Chondrocyte (in vitro differentiated cells): ENCODE measurements at regions not wholly inside any gene's neighbourhood (a gene's known extent, or its start where the extent isn't known, plus 50 kb on each side); places are given as distances from the start of the nearest gene placed in this dataset.

Experiments
- DNase-seq: peaks from one replicate; pipeline ENCODE4 v3.0.0; 2021; ENCODE audit warnings: mixed read lengths, low spot score
- H3K27ac Mint-ChIP-seq: one replicate; pipeline ENCODE4 v1.8.0; 2021; ENCODE audit warnings: mild to moderate bottlenecking, moderate library complexity, mixed read lengths; ENCODE audit not compliant: unreplicated experiment
- H3K27me3 Mint-ChIP-seq: 2 replicates; pipeline ENCODE4 v1.8.0; 2021; ENCODE audit warnings: low read depth, mixed read lengths
- H3K36me3 Mint-ChIP-seq: 2 replicates; pipeline ENCODE4 v1.8.0; 2021; ENCODE audit warnings: low read depth, mixed read lengths
- H3K4me1 Mint-ChIP-seq: 2 replicates; pipeline ENCODE4 v1.8.0; 2021; ENCODE audit warnings: low read depth, mild to moderate bottlenecking, mixed read lengths
- H3K4me3 Mint-ChIP-seq: one replicate; pipeline ENCODE4 v1.8.0; 2021; ENCODE audit warnings: mild to moderate bottlenecking, moderate library complexity, mixed read lengths; ENCODE audit not compliant: unreplicated experiment
- H3K9me3 Mint-ChIP-seq: 2 replicates; pipeline ENCODE4 v1.8.0; 2021; ENCODE audit warnings: low read depth, mixed read lengths
- CTCF ChIP-seq: fragments of 200-600 bp; sonication (generic); IDR thresholded peaks from 2 replicates; pipeline ENCODE4 v1.5.0; 2021; ENCODE audit warnings: antibody characterized with exemption, mild to moderate bottlenecking, moderate library complexity

GRCh38 chr12:115571446-115571845, 706.0 kb downstream of the MED13L start:
- Mint-ChIP-seq H3K36me3 (no peaks in the 10 kb centered on the region), H3K27me3 (peaks cover 6% of the 10 kb centered on the region), H3K4me1 (no peaks in the 10 kb centered on the region), H3K27ac (no peak overlapping the region), H3K9me3 (peaks cover 4% of the 10 kb centered on the region), H3K4me3 (no peak overlapping the region)
- DNase-seq = no peak
- no peak for TF ChIP-seq CTCF

- Mint-ChIP-seq H3K4me3 (no peak overlapping the region), H3K27me3 (peaks cover 4% of the 10 kb centered on the region), H3K4me1 (no peaks in the 10 kb centered on the region), H3K27ac (no peak overlapping the region), H3K36me3 (no peaks in the 10 kb centered on the region), H3K9me3 (peaks cover 4% of the 10 kb centered on the region)
- TF ChIP-seq CTCF = no peak
- DNase-seq = no peak
Measured at GRCh38 chr12:115571027-115571426, 706.5 kb downstream of the MED13L start.

GRCh38 chr12:115570069-115570777, 707.3 kb downstream of the MED13L start:
- peaks cover 4% of the 10 kb centered on the region for H3K27me3 Mint-ChIP-seq
- H3K36me3 Mint-ChIP-seq = no peaks in the 10 kb centered on the region
- DNase-seq = no peak
- H3K9me3 Mint-ChIP-seq = peaks cover 4% of the 10 kb centered on the region
- H3K27ac Mint-ChIP-seq = no peak overlapping the region
- no peak for TF ChIP-seq CTCF
- H3K4me3 Mint-ChIP-seq = no peak overlapping the region
- H3K4me1 Mint-ChIP-seq = no peaks in the 10 kb centered on the region

GRCh38 chr12:115569345-115570068, 708.0 kb downstream of the MED13L start:
- no peaks in the 10 kb centered on the region for H3K4me1 Mint-ChIP-seq
- H3K27me3 Mint-ChIP-seq = peaks cover 8% of the 10 kb centered on the region
- no peak for TF ChIP-seq CTCF
- H3K27ac Mint-ChIP-seq = no peak overlapping the region
- peaks cover 4% of the 10 kb centered on the region for H3K9me3 Mint-ChIP-seq
- H3K4me3 Mint-ChIP-seq = no peak overlapping the region
- DNase-seq = no peak
- H3K36me3 Mint-ChIP-seq = no peaks in the 10 kb centered on the region

GRCh38 chr12:115558281-115558680, 719.2 kb downstream of the MED13L start:
- no peak overlapping the region for H3K27ac Mint-ChIP-seq
- H3K36me3 Mint-ChIP-seq = peaks cover 2% of the 10 kb centered on the region
- H3K27me3 Mint-ChIP-seq = no peaks in the 10 kb centered on the region
- no peak for DNase-seq
- H3K4me1 Mint-ChIP-seq = peaks cover 3% of the 10 kb centered on the region
- peaks cover 8% of the 10 kb centered on the region for H3K9me3 Mint-ChIP-seq
- H3K4me3 Mint-ChIP-seq = no peak overlapping the region
- TF ChIP-seq CTCF = no peak
